Small intestine (tissue), 7 donors: ENCODE measurements at regions not wholly inside any gene's neighbourhood (a gene's known extent, or its start where the extent isn't known, plus 50 kb on each side); places are given as distances from the start of the nearest gene placed in this dataset.

Source experiments
- DNase-seq, 2 donors: peaks; one replicate each; pipeline versions ENCODE4 v3.0.0 to v3.0.0-alpha.2; 2013
- FAIRE-seq: peaks from 2 replicates; lab custom pipeline; 2012; peaks lifted over from hg19 to GRCh38; lab: Jason Lieb, UNC
- H3K27ac ChIP-seq, 3 donors: one replicate each; pipeline ENCODE4 v1.5.1; 2013; ENCODE audit warnings: low read length in 2 of 3, mild to moderate bottlenecking in 2 of 3, control low read depth in 1 of 3, inconsistent platforms in 1 of 3, low read depth in 1 of 3, moderate library complexity in 1 of 3
- H3K27me3 ChIP-seq, 3 donors: one replicate each; pipeline ENCODE4 v1.6.1; 2013; ENCODE audit warnings: low read length in 3 of 3, inconsistent platforms in 1 of 3; ENCODE audit not compliant: control insufficient read depth in 3 of 3, insufficient read depth in 3 of 3
- H3K36me3 ChIP-seq, 3 donors: one replicate each; pipeline ENCODE4 v1.6.1; 2013; ENCODE audit warnings: low read length in 3 of 3, inconsistent platforms in 1 of 3, low read depth in 1 of 3, mild to moderate bottlenecking in 1 of 3, moderate library complexity in 1 of 3; ENCODE audit not compliant: control insufficient read depth in 3 of 3, insufficient read depth in 2 of 3
- H3K4me1 ChIP-seq, 3 donors: one replicate each; pipeline ENCODE4 v1.6.1; 2013; ENCODE audit warnings: low read length in 2 of 3, inconsistent platforms in 1 of 3, low read depth in 1 of 3, mild to moderate bottlenecking in 1 of 3, moderate library complexity in 1 of 3; ENCODE audit not compliant: control insufficient read depth in 3 of 3, insufficient read depth in 2 of 3
- H3K4me3 ChIP-seq, 3 donors: one replicate each; pipeline ENCODE4 v1.5.1; 2013; ENCODE audit warnings: low read length in 3 of 3, control low read depth in 1 of 3, inconsistent platforms in 1 of 3, low read depth in 1 of 3, mild to moderate bottlenecking in 1 of 3, moderate library complexity in 1 of 3
- H3K9me3 ChIP-seq, 2 donors: one replicate each; pipeline ENCODE4 v1.6.1; 2013; ENCODE audit warnings: low read depth in 1 of 2, low read length in 1 of 2; ENCODE audit not compliant: control insufficient read depth in 2 of 2, insufficient read depth in 1 of 2
- WGBS, 3 donors: extraction: QIAGEN DNeasy Blood & Tissue Kit; methylation state at CpG; one replicate each; pipeline ENCODE4 v1.1.7; 2013; 5-methylcytosine and 5-hydroxymethylcytosine counted together
- donor health status: healthy with polysubstance abuse.
- donor health status: control.
- donor health status: control.
- donor health status: Bipolar disorder and iron deficiency.
- donor health status: healthy.

DNA sequence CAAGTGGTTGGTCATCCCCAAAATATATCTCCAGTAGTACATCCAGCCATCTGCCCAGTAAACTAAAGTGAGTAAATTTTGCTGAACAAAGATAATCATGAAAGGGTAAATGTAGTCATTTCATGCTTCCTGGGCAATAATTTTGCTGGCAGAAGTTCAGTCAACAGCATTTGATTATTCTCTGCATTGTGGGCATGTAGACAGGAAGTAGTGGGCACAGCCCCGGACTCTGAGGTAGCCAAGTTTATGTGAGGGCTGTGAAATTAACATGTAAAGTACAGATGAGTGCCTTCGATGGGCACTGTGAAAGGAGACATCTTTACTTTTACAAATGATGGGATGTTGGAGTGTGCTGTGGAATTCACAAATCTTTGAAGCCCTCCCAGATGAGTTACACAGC lies 312.2 kb upstream of the MTNR1B start:
- FAIRE-seq (no peak), DNase-seq (no peak)
- no peaks in the 10 kb centered on the region for H3K36me3 ChIP-seq
- no peak overlapping the region for H3K4me3 ChIP-seq
- WGBS, 3 donors, result 52 to 73% (median 62%) methylated on average over 2 of the region's 2 CpGs
- no peaks in the 10 kb centered on the region for H3K9me3 ChIP-seq
- peaks cover 0 to 2% (median 0%) of the 10 kb centered on the region in 3 donors for H3K27me3 ChIP-seq
- no peak overlapping the region for H3K27ac ChIP-seq
- no peaks in the 10 kb centered on the region for H3K4me1 ChIP-seq

DNA sequence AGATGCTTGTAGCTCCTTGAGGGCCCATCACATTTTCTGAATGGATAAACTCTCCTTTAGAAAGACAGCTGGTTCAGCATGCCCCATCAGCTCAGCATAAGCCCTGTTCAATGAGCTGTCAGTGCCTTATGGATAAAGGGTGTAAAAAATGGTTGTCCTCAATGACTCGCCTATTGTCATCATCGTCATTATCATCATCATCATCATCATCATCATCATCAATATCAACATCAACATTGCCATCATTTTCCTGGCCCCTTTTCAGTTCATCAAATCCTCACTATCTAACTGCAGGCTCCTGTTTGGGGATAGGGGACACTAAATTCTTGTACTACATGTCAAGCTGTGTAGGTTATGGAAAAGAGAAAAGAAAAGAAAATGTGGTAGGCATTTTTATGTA lies 310.7 kb upstream of the MTNR1B start:
- H3K36me3 ChIP-seq, result no peaks in the 10 kb centered on the region
- H3K9me3 ChIP-seq, result no peaks in the 10 kb centered on the region
- no peak overlapping the region for H3K4me3 ChIP-seq
- no peak for DNase-seq
- WGBS, 3 donors, result 85 to 93% (median 86%) methylated on average over 2 of the region's 2 CpGs
- no peaks in the 10 kb centered on the region for H3K4me1 ChIP-seq
- no peak overlapping the region for H3K27ac ChIP-seq
- FAIRE-seq, result no peak
- H3K27me3 ChIP-seq, result no peaks in the 10 kb centered on the region

DNA sequence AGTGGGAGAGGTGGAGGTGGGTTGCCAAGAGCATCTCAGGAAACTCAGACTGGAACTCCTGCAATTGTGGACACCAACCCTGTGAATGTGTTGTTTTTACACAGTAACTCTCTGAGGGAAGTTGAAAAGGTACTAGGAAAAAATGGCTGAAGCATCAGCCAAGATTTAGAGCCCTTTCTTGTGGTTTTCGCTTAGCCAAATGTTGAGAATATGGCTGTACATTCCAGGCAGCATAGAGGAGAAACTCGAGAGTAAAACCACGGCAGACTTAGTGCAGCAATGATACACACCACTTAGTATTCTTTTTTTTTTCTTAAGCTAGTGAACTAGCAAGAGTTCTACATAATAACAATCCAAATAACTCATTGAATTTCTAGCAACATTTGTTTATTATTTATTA lies 309.7 kb upstream of the MTNR1B start:
- no peak for DNase-seq
- FAIRE-seq, result no peak
- no peak overlapping the region for H3K4me3 ChIP-seq
- no peak overlapping the region for H3K27ac ChIP-seq
- H3K9me3 ChIP-seq, result no peaks in the 10 kb centered on the region
- H3K4me1 ChIP-seq, result no peaks in the 10 kb centered on the region
- no peaks in the 10 kb centered on the region for H3K36me3 ChIP-seq
- 70 to 72% (median 72%) methylated on average over 3 of the region's 3 CpGs for WGBS, 3 donors
- no peaks in the 10 kb centered on the region for H3K27me3 ChIP-seq

DNA sequence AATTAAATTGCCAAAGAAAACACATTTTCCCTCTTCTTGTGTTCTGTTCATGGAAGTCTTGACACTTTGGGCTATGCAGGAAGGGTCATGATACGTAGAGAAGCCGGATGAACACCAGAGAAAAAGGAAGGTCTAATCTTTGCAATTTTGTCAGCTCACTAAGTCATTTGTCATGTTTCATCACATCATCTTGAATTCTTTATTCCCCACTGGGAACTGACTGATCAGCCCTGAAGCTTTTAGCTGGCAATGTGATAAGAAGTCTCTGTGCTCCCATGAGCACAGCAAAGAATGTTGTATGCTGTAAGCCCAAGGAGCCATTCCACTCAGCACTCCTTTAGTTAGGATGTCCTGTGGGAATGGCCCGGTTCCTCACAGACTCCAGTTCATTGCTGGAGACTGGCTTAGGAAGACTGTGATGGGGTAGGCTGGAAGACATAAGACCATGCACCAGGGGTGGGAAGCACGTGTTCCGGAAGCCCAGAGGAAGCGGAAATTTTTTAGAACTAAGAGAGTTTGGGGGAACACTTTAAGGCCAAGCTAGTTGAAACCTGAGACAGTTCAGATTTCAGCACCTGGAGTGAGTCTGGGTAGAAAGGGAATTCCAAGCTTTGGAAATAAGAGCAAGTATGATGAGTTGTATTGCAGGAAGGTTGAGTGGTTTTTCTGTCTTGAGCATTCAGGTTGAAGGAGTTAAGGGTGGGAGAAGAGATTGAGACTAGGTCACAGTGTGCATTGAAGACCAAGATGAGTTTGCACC lies 306.7 kb upstream of the MTNR1B start:
- 74 to 79% (median 74%) methylated on average over 6 of the region's 6 CpGs for WGBS, 3 donors
- no peak for DNase-seq
- no peak overlapping the region for H3K4me3 ChIP-seq

DNA sequence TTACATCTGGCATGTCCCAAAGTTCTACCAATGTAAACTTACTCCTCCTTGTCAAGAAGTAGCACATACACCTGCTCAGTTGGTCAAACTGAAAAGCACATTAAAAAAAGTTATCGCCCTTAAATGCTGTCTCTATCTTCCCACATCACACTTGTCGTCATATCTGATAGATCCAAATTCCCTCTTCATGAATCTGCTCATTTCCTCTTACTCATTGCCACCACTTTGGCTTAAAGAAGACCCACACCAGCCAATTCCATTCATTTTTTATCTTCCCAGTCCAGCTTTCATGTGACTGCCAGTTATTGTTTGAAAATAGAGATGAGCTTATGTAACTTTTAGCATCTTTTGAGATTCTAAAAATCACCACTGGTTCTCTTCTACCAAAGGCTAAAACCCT lies 305.9 kb upstream of the MTNR1B start:
- Histone ChIP-seq H3K4me3 (no peak overlapping the region), H3K4me1 (no peaks in the 10 kb centered on the region), H3K27ac (no peak overlapping the region), H3K9me3 (no peaks in the 10 kb centered on the region), H3K36me3 (no peaks in the 10 kb centered on the region), H3K27me3 (no peaks in the 10 kb centered on the region)
- 74 to 83% (median 79%) methylated on average over 2 of the region's 2 CpGs for WGBS, 3 donors
- DNase-seq, result no peak
- FAIRE-seq, result no peak

More for the DNA sequence above, 306.7 kb upstream of the MTNR1B start:
- no peak for FAIRE-seq
- no peaks in the 10 kb centered on the region for H3K4me1 ChIP-seq
- no peaks in the 10 kb centered on the region for H3K36me3 ChIP-seq
- H3K27ac ChIP-seq, result no peak overlapping the region
- H3K9me3 ChIP-seq, result no peaks in the 10 kb centered on the region
- no peaks in the 10 kb centered on the region for H3K27me3 ChIP-seq

DNA sequence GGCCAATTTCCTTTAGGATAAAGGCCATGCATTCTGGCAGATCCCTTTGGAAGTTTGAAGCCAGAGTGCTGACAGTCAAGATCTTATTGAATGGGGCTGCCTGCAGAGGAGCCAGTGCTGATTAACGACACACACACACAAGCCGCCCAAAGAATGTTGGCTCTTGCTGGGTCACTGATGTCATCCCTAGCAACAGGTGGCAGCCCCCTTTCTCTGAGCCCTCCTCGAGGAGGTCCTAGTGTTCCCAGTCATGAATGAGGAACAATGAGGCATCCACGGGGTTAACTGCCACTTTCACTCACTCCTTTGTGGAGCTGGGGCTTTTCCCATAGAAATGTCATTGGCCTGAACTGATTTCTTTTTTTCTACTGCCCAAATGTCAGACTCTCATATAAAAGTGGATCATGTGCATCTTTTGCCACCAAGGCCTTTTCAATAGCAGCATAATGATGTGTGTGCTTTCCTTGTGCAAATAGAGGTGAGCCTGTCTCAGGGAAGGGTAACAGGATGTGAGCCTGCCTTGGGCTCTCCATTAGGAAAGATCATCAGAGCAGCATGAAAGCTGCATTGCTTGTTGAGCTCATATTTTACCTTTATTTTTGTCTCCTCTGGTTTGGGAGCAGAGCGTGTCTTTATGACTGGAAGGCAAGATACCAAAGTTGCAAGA lies 301.8 kb upstream of the MTNR1B start:
- Histone ChIP-seq H3K27ac (no peak overlapping the region), H3K4me3 (no peak overlapping the region), H3K9me3 (no peaks in the 10 kb centered on the region), H3K4me1 (no peaks in the 10 kb centered on the region), H3K36me3 (no peaks in the 10 kb centered on the region), H3K27me3 (no peaks in the 10 kb centered on the region)
- no peak for DNase-seq
- 49 to 66% (median 56%) methylated on average over 5 of the region's 5 CpGs for WGBS, 3 donors
- no peak for FAIRE-seq

DNA sequence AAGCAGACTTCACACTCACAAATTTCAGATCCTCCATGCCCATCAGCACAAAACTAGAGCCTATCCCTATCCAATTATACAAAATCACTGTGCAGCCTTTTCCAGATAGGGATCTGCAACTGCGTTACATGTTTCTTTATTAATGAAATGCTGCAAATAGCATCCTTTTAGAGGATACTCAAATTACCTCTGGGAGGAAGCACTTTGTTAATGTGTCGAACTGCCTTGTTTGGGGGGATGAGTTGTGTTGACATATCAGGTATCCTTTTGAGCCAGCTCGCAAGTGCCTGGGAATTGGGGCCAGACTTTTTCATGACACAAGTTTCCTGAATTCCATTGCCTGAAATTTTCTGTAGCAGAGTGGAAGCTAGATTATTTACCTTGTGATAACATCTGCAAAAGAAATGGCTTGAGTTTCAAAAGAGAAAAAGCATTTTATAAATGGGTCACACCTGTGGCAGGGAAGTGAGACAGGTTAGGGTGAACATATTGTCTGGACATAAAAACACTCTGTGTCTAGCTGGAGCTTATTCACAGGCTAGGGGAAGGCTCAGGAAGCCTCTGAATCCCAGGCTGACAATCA lies 299.1 kb upstream of the MTNR1B start:
- Histone ChIP-seq H3K4me3 (no peak overlapping the region), H3K9me3 (no peaks in the 10 kb centered on the region), H3K36me3 (no peaks in the 10 kb centered on the region), H3K27ac (no peak overlapping the region), H3K27me3 (no peaks in the 10 kb centered on the region), H3K4me1 (no peaks in the 10 kb centered on the region)
- DNase-seq (no peak), FAIRE-seq (no peak)
- WGBS, 3 donors, result 38 to 49% (median 45%) methylated on average over 3 of the region's 3 CpGs

DNA sequence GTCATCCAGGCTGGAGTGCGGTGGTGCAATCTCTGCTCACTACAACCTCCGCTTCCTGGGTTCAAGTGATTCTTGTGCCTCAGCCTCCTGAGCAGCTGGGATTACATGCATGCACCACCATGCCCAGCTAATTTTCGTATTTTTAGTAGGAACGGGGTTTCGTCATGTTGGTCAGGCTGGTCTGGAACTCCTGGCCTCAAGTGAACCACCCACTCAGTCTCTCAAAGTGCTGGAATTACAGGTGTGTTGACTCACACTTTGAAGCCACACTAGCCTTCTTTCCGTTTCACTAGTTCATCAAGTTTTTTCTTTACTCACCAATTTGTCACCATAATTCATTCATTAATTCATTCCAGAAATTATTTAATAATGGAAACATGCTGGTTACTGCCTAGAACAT lies 298.4 kb upstream of the MTNR1B start:
- no peak overlapping the region for H3K27ac ChIP-seq
- H3K4me1 ChIP-seq, result no peaks in the 10 kb centered on the region
- no peak overlapping the region for H3K4me3 ChIP-seq
- H3K9me3 ChIP-seq, result no peaks in the 10 kb centered on the region
- H3K36me3 ChIP-seq, result no peaks in the 10 kb centered on the region
- DNase-seq (no peak), FAIRE-seq (no peak)
- WGBS, 3 donors, result 80 to 89% (median 83%) methylated on average over 6 of the region's 6 CpGs
- no peaks in the 10 kb centered on the region for H3K27me3 ChIP-seq
